SK-N-SH treated with all-trans-retinoic acid at 6 μM for 48 hours (cell line): ENCODE measurements at regions not wholly inside any gene's neighbourhood (a gene's known extent, or its start where the extent isn't known, plus 50 kb on each side); places are given as distances from the start of the nearest gene placed in this dataset.

Experiments
- ARNTL ChIP-seq: fragments of 450-650 bp; formaldehyde crosslinking; IDR thresholded peaks from 2 replicates; pipeline ENCODE4 v1.5.0; 2020; ENCODE audit warnings: low read depth, mild to moderate bottlenecking, moderate library complexity, borderline replicate concordance
- CREB5 ChIP-seq: fragments of 250-450 bp; sonication (Bioruptor Pico); IDR thresholded peaks from 2 replicates; pipeline ENCODE4 v1.5.1; 2020; ENCODE audit warnings: low read depth, mild to moderate bottlenecking, moderate library complexity
- CSRNP3 ChIP-seq: fragments of 250-450 bp; sonication (Bioruptor Pico); IDR thresholded peaks from 2 replicates; pipeline ENCODE4 v1.5.1; 2021; ENCODE audit warnings: mild to moderate bottlenecking, moderate library complexity
- ESRRG ChIP-seq: fragments of 250-450 bp; sonication (Bioruptor Pico); IDR thresholded peaks from 2 replicates; pipeline ENCODE4 v1.6.1; 2021; ENCODE audit warnings: mild to moderate bottlenecking
- GLIS3 ChIP-seq: fragments of 250-450 bp; sonication (Bioruptor Pico); IDR thresholded peaks from 2 replicates; pipeline ENCODE4 v1.5.0; 2020; ENCODE audit warnings: mild to moderate bottlenecking, moderate library complexity
- OSR1 ChIP-seq: fragments of 250-450 bp; sonication (Bioruptor Pico); IDR thresholded peaks from 2 replicates; pipeline ENCODE4 v1.8.0; 2022; ENCODE audit warnings: moderate library complexity, mild to moderate bottlenecking, inconsistent platforms
- PATZ1 ChIP-seq: fragments of 250-450 bp; sonication (Bioruptor Pico); IDR thresholded peaks from 2 replicates; pipeline ENCODE4 v1.8.0; 2020; ENCODE audit warnings: mild to moderate bottlenecking, moderate library complexity, borderline replicate concordance
- POU6F1 ChIP-seq: fragments of 250-450 bp; sonication (Bioruptor Pico); IDR thresholded peaks from 2 replicates; pipeline ENCODE4 v1.8.0; 2021; ENCODE audit warnings: low read depth, mild to moderate bottlenecking, moderate library complexity, borderline replicate concordance
- SNAI2 ChIP-seq: fragments of 250-450 bp; sonication (Bioruptor Pico); IDR thresholded peaks from 2 replicates; pipeline ENCODE4 v1.5.0; 2020; ENCODE audit warnings: mild to moderate bottlenecking, moderate library complexity
- TCF4 ChIP-seq: fragments of 250-450 bp; sonication (Bioruptor Pico); IDR thresholded peaks from 2 replicates; pipeline ENCODE4 v1.8.0; 2021; ENCODE audit warnings: mild to moderate bottlenecking, moderate library complexity, borderline replicate concordance
- TOX ChIP-seq: fragments of 250-450 bp; sonication (Bioruptor Pico); IDR thresholded peaks from 2 replicates; pipeline ENCODE4 v1.8.0; 2021; ENCODE audit warnings: mild to moderate bottlenecking, moderate library complexity, borderline replicate concordance
- ZC3H10 ChIP-seq: fragments of 250-450 bp; sonication (Bioruptor Pico); IDR thresholded peaks from 2 replicates; pipeline ENCODE4 v1.5.1; 2021; ENCODE audit warnings: mild to moderate bottlenecking, moderate library complexity
- ZFP30 ChIP-seq: fragments of 450-650 bp; formaldehyde crosslinking; IDR thresholded peaks from 2 replicates; pipeline ENCODE4 v1.5.0; 2022; ENCODE audit warnings: mild to moderate bottlenecking, moderate library complexity
- ZNF565 ChIP-seq: fragments of 450-650 bp; formaldehyde crosslinking; conservative IDR thresholded peaks from 2 replicates; pipeline ENCODE4 v1.5.0; 2020; ENCODE audit warnings: low read depth, mild to moderate bottlenecking, moderate library complexity

- no peak for TF ChIP-seq POU6F1 (CRISPR knock-in tag)
- TF ChIP-seq OSR1 (CRISPR knock-in tag), result no peak
- TF ChIP-seq CSRNP3 (CRISPR knock-in tag), result no peak
- TF ChIP-seq PATZ1 (CRISPR knock-in tag), result no peak
- no peak for TF ChIP-seq ARNTL (CRISPR knock-in tag)
- TF ChIP-seq TCF4 (CRISPR knock-in tag), result no peak
- no peak for TF ChIP-seq CREB5 (CRISPR knock-in tag)
- no peak for TF ChIP-seq ZNF565
- no peak for TF ChIP-seq SNAI2
- TF ChIP-seq ESRRG (CRISPR knock-in tag), result no peak
- no peak for TF ChIP-seq TOX
- TF ChIP-seq GLIS3 (CRISPR knock-in tag), result no peak
- no peak for TF ChIP-seq ZFP30 (CRISPR knock-in tag)
- no peak for TF ChIP-seq ZC3H10
Observed at GRCh38 chrX:35362866-35363265, 420.3 kb downstream of the FAM47B start.
